ENCODE measurements at regions not wholly inside any gene's neighbourhood (a gene's known extent, or its start where the extent isn't known, plus 50 kb on each side); places are given as distances from the start of the nearest gene placed in this dataset.

GRCh38 chr6:91606148-91606901 is 1019.5 kb upstream of the MAP3K7 start:
- no peaks in the 10 kb centered on the region for H3K9me3 ChIP-seq
- TF ChIP-seq CTCF (IDR thresholded peaks at IDR 0.05), result no peak
- no peaks in the 10 kb centered on the region for H3K4me1 ChIP-seq
- H3K27ac ChIP-seq, result no peak overlapping the region
- ATAC-seq (no peak), DNase-seq (no peak)
- no peak overlapping the region for H3K4me3 ChIP-seq
- intact Hi-C loops (cut with DNase I), result no loop called here
- H3K27me3 ChIP-seq (ENCODE audit: low read depth), result no peaks in the 10 kb centered on the region
- H3K36me3 ChIP-seq, result no peaks in the 10 kb centered on the region

GRCh38 chr6:91600561-91600960 is 1013.7 kb upstream of the MAP3K7 start:
- no peaks in the 10 kb centered on the region for H3K36me3 ChIP-seq
- H3K27me3 ChIP-seq (ENCODE audit: low read depth), result no peaks in the 10 kb centered on the region
- ATAC-seq, result no peak
- H3K9me3 ChIP-seq, result no peaks in the 10 kb centered on the region
- no peak overlapping the region for H3K4me3 ChIP-seq
- intact Hi-C loops (cut with DNase I), result no loop called here
- H3K27ac ChIP-seq, result no peak overlapping the region
- no peaks in the 10 kb centered on the region for H3K4me1 ChIP-seq
- TF ChIP-seq CTCF (IDR thresholded peaks at IDR 0.05), result no peak
- no peak for DNase-seq

- H3K4me3 ChIP-seq, result no peak overlapping the region
- TF ChIP-seq CTCF (IDR thresholded peaks at IDR 0.05), result no peak
- no peak for ATAC-seq
- intact Hi-C loops (cut with DNase I), result no loop called here
- H3K4me1 ChIP-seq, result no peaks in the 10 kb centered on the region
- H3K27ac ChIP-seq, result no peak overlapping the region
- DNase-seq, result no peak
- no peaks in the 10 kb centered on the region for H3K9me3 ChIP-seq
- H3K27me3 ChIP-seq (ENCODE audit: low read depth), result no peaks in the 10 kb centered on the region
- no peaks in the 10 kb centered on the region for H3K36me3 ChIP-seq
Observed at GRCh38 chr6:91590191-91590590, 1003.3 kb upstream of the MAP3K7 start.

- Histone ChIP-seq H3K4me1 (no peaks in the 10 kb centered on the region), H3K27ac (no peak overlapping the region), H3K9me3 (no peaks in the 10 kb centered on the region), H3K4me3 (no peak overlapping the region), H3K36me3 (no peaks in the 10 kb centered on the region), H3K27me3 (ENCODE audit: low read depth) (no peaks in the 10 kb centered on the region)
- TF ChIP-seq CTCF (IDR thresholded peaks at IDR 0.05), result no peak
- intact Hi-C loops (cut with DNase I), result no loop called here
- no peak for ATAC-seq
- no peak for DNase-seq
Observed at GRCh38 chr6:91580635-91581034, 993.8 kb upstream of the MAP3K7 start.

GRCh38 chr6:91575032-91575431 is 988.2 kb upstream of the MAP3K7 start:
- ATAC-seq, result no peak
- intact Hi-C loops (cut with DNase I), result no loop called here

More at GRCh38 chr6:91575032-91575431, 988.2 kb upstream of the MAP3K7 start:
- Histone ChIP-seq H3K9me3 (no peaks in the 10 kb centered on the region), H3K27me3 (ENCODE audit: low read depth) (no peaks in the 10 kb centered on the region), H3K4me1 (no peaks in the 10 kb centered on the region), H3K27ac (no peak overlapping the region), H3K4me3 (no peak overlapping the region), H3K36me3 (no peaks in the 10 kb centered on the region)
- no peak for DNase-seq
- no peak for TF ChIP-seq CTCF (IDR thresholded peaks at IDR 0.05)

Measured in lower lobe of right lung (tissue), 2 donors.